HG03558 (cell line): ENCODE measurements at regions not wholly inside any gene's neighbourhood (a gene's known extent, or its start where the extent isn't known, plus 50 kb on each side); places are given as distances from the start of the nearest gene placed in this dataset.

Experiments used
- ATAC-seq: cut with Tn5 transposase; IDR thresholded peaks from one replicate; pipeline ENCODE4 v1.9.1; 2021; ENCODE audit warnings: moderate number of reproducible peaks; ENCODE audit not compliant: unreplicated experiment; ENCODE audit errors: extremely low read depth

- ATAC-seq: no peak
Measured at GRCh38 chr2:221002101-221002685, 569.9 kb downstream of the EPHA4 start.

- no peak for ATAC-seq
Measured at GRCh38 chr2:221005338-221005737, 566.8 kb downstream of the EPHA4 start.

- ATAC-seq: no peak
Measured at GRCh38 chr2:221006084-221006483, 566.0 kb downstream of the EPHA4 start.

- ATAC-seq: no peak
Measured at GRCh38 chr2:221016551-221016950, 555.6 kb downstream of the EPHA4 start.

GRCh38 chr2:221018262-221018661 lies 553.8 kb downstream of the EPHA4 start:
- no peak for ATAC-seq

DNA sequence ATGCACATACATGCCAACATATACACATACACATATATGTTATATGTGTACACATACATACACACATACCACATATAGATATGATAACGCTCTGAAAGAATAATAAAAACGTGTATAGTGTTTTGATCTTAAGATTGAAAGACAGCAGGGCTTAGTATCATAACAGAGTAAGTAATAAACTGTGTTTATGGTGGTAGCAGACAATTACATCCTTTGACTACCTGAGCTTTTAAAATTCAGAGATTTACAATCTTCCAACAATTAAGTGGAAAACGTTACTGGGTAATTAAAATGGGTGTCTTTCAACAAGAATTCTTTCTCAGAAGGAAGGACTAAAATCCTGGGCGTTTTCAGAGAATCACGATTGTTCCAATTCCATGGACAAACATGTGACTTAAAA lies 552.4 kb downstream of the EPHA4 start:
- ATAC-seq: no peak

- no peak for ATAC-seq
Measured at GRCh38 chr2:221022554-221022953, 549.5 kb downstream of the EPHA4 start.

- no peak for ATAC-seq
Measured at GRCh38 chr2:221025398-221025797, 546.7 kb downstream of the EPHA4 start.

GRCh38 chr2:221034026-221034701 lies 537.9 kb downstream of the EPHA4 start:
- ATAC-seq: no peak

GRCh38 chr2:221034973-221035372 lies 537.1 kb downstream of the EPHA4 start:
- ATAC-seq: no peak

DNA sequence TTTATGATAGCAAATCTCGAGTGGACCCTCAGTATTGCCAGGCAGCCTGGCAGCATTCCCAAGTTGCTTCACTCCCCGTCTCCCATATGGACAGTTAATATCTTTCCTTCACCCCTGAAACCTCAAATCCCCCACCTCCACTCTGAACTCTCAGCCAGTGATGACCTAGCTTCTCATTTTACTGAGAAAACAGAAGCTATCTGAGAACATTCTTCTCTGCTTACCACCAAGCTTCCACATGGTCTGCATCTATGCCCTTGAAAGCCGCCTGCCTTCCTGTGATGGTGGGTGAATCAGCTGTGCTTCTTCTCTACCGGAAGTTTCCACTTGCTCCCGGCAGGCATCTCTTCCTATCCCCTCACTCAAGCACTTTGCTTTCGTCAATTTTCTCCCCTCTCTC lies 529.2 kb downstream of the EPHA4 start:
- ATAC-seq: no peak

DNA sequence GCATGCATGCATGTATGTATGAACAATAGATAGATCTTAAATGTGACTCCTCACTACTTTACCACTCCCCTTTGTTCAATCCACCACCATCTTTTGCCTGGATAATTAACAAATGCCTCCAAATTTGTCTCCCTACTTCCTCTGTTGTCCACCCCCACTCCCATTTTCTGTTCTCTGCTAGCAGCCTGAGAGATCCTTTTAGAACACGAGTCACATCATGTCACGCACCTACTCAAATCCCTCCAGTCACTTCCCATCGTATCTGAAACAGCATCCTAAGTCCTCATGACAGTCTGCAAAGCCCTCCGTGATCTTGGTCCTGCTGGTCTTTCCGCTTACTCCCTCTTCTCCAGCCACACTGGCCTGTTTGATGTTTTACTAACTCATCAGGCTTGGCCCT lies 527.3 kb downstream of the EPHA4 start:
- no peak for ATAC-seq

DNA sequence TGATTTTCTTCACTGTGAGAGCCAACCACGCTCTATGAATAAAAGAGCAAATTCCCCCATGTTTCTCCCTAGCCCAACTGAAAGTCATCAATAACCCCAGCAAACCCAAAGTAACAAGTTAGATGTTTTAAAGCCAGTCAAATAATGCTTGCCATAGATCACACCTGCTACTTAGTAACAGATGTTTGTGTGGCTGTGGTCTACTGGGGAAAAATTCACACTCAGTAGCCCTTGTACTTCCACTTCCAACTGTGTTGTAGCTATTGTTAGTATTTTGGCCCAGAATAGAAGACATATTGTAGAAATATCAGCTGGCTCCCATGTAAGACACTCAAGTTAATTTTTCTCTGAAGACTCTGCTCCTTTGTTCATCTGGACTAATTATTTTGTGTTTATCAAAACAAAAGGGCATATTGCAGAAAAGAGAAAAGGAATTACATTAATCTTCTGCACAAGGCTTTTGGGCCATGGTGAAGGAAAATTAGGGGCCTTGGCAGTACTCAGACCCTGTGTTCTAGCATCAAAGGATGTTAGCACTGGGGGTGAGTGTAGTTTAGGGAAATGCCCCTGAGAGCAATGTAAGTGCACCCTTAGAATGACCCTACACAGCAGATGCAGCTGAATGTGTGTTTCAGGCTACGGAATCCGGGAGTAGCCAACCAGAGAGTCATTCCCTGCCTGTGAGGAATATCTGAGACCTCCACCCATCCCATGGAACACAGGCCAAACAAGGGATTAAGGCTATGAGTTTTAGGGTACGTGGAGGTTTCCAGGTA lies 521.9 kb downstream of the EPHA4 start:
- peak; percentile 73 for ATAC-seq

GRCh38 chr2:221051162-221051561 lies 520.9 kb downstream of the EPHA4 start:
- no peak for ATAC-seq

GRCh38 chr2:221060376-221060775 lies 511.7 kb downstream of the EPHA4 start:
- ATAC-seq: no peak

- no peak for ATAC-seq
Measured at GRCh38 chr2:221063568-221063967, 508.5 kb downstream of the EPHA4 start.

- no peak for ATAC-seq
Measured at GRCh38 chr2:221064058-221064854, 507.8 kb downstream of the EPHA4 start.

DNA sequence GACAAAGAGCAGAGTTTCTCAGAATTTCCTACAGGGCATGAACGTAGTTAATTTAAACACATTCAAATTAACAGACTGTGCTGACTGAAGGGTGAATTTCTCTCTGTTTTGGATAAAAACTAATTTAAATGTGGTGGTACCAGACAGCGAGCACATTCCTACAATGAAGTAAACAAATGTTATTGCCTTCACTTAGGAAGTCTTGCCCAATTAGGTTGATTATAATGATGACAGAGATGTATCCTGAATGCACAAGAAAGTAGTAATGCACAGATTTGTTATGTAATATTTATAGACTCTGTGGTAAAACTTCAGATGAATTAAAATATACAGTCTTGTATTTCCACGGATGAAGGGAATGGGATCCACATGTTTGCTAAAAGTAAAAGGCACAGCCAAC lies 507.2 kb downstream of the EPHA4 start:
- no peak for ATAC-seq

- ATAC-seq: no peak
Measured at GRCh38 chr2:221068123-221068522, 504.0 kb downstream of the EPHA4 start.

- ATAC-seq: no peak
Measured at GRCh38 chr2:221070106-221070505, 502.0 kb downstream of the EPHA4 start.
